NCI-H2171 treated with DMSO at 0.1 percent for 48 hours (cell line): ENCODE measurements at regions not wholly inside any gene's neighbourhood (a gene's known extent, or its start where the extent isn't known, plus 50 kb on each side); places are given as distances from the start of the nearest gene placed in this dataset.

ENCODE experiments used
- DNase-seq: peaks from one replicate; lab custom pipeline; 2025; lab: John Stamatoyannopoulos, UW

- DNase-seq = no peak
These were observed 117.2 kb upstream of the KLF6 start for GRCh38 chr10:3902054-3902808.

GRCh38 chr10:3901370-3901769, 116.4 kb upstream of the KLF6 start:
- DNase-seq = no peak

GRCh38 chr10:3900391-3900790, 115.4 kb upstream of the KLF6 start:
- DNase-seq = no peak

GRCh38 chr10:3898821-3899220, 113.8 kb upstream of the KLF6 start:
- no peak for DNase-seq

GRCh38 chr10:3897156-3897555, 112.1 kb upstream of the KLF6 start:
- DNase-seq = no peak

GRCh38 chr10:3896161-3896560, 111.2 kb upstream of the KLF6 start:
- DNase-seq = no peak

GRCh38 chr10:3895045-3895631, 110.1 kb upstream of the KLF6 start:
- no peak for DNase-seq

- DNase-seq = no peak
These were observed 109.0 kb upstream of the KLF6 start for GRCh38 chr10:3893901-3894563.

- no peak for DNase-seq
These were observed 107.7 kb upstream of the KLF6 start for GRCh38 chr10:3892440-3893425.

- no peak for DNase-seq
These were observed 106.4 kb upstream of the KLF6 start for GRCh38 chr10:3891396-3891795.

- DNase-seq = no peak
These were observed 105.8 kb upstream of the KLF6 start for GRCh38 chr10:3890602-3891352.

- no peak for DNase-seq
These were observed 105.0 kb upstream of the KLF6 start for GRCh38 chr10:3889961-3890522.

GRCh38 chr10:3887885-3888476, 103.0 kb upstream of the KLF6 start:
- no peak for DNase-seq

- no peak for DNase-seq
These were observed 102.4 kb upstream of the KLF6 start for GRCh38 chr10:3887404-3887803.

GRCh38 chr10:3886641-3887251, 101.7 kb upstream of the KLF6 start:
- DNase-seq = no peak

GRCh38 chr10:3886191-3886590, 101.2 kb upstream of the KLF6 start:
- DNase-seq = no peak

GRCh38 chr10:3882855-3883254, 97.8 kb upstream of the KLF6 start:
- DNase-seq = no peak

- no peak for DNase-seq
These were observed 96.6 kb upstream of the KLF6 start for GRCh38 chr10:3881622-3882021.

- DNase-seq = no peak
These were observed 94.1 kb upstream of the KLF6 start for GRCh38 chr10:3879073-3879472.
